ENCODE measurements at regions not wholly inside any gene's neighbourhood (a gene's known extent, or its start where the extent isn't known, plus 50 kb on each side); places are given as distances from the start of the nearest gene placed in this dataset.
A peak's percentile ranks its signal among the peaks of the same experiment; 100 is the strongest.

- no peaks in the 10 kb centered on the region for H3K4me1 ChIP-seq (replicated peaks in 1 of 2)
- intact Hi-C loops (cut with DNase I): no loop called here
- H3K27me3 ChIP-seq: peaks cover 4% of the 10 kb centered on the region
- 15 to 20% (median 18%) methylated on average over 8 to 9 of the region's 9 CpGs for WGBS, 4 donors
- H3K27ac ChIP-seq: no peak overlapping the region
- H3K4me3 ChIP-seq: no peak overlapping the region
- DNase-seq: peak in 5 of 7 donors; percentile 4 to 23 (median 18)
- no peaks in the 10 kb centered on the region for H3K36me3 ChIP-seq (replicated peaks in 1 of 2)
- H3K9me3 ChIP-seq (replicated peaks in 1 of 3): no peaks in the 10 kb centered on the region
- TF ChIP-seq CTCF (IDR thresholded peaks at IDR 0.05) (no peak), POLR2A (IDR thresholded peaks at IDR 0.05) (no peak)
Observed at GRCh38 chr21:35428489-35428888, 379.4 kb upstream of the RUNX1 start.

- H3K9me3 ChIP-seq (replicated peaks in 1 of 3): no peaks in the 10 kb centered on the region
- H3K27ac ChIP-seq: no peak overlapping the region
- intact Hi-C loops (cut with DNase I): no loop called here
- TF ChIP-seq CTCF (IDR thresholded peaks at IDR 0.05): no peak
- TF ChIP-seq POLR2A (IDR thresholded peaks at IDR 0.05): no peak
- no peak overlapping the region for H3K4me3 ChIP-seq
- no peaks in the 10 kb centered on the region for H3K4me1 ChIP-seq (replicated peaks in 1 of 2)
- no peaks in the 10 kb centered on the region for H3K36me3 ChIP-seq (replicated peaks in 1 of 2)
- no peak for DNase-seq
- peaks cover 4% of the 10 kb centered on the region for H3K27me3 ChIP-seq
Observed at GRCh38 chr21:35428001-35428320, 378.9 kb upstream of the RUNX1 start.

GRCh38 chr21:35427320-35428000, 378.4 kb upstream of the RUNX1 start:
- DNase-seq: peak in 1 of 7 donors; percentile 22
- no peak overlapping the region for H3K27ac ChIP-seq
- no peak for TF ChIP-seq POLR2A (IDR thresholded peaks at IDR 0.05)
- TF ChIP-seq CTCF (IDR thresholded peaks at IDR 0.05): no peak

GRCh38 chr21:35426897-35427296, 377.8 kb upstream of the RUNX1 start:
- H3K4me1 ChIP-seq (replicated peaks in 1 of 2): no peaks in the 10 kb centered on the region
- H3K36me3 ChIP-seq (replicated peaks in 1 of 2): no peaks in the 10 kb centered on the region
- H3K4me3 ChIP-seq: no peak overlapping the region
- TF ChIP-seq CTCF (IDR thresholded peaks at IDR 0.05): no peak
- no peak for DNase-seq
- H3K27me3 ChIP-seq: peaks cover 4% of the 10 kb centered on the region
- no peaks in the 10 kb centered on the region for H3K9me3 ChIP-seq (replicated peaks in 1 of 3)
- intact Hi-C loops (cut with DNase I): no loop called here
- 71 to 74% (median 73%) methylated on average over 2 of the region's 2 CpGs for WGBS, 4 donors
- no peak overlapping the region for H3K27ac ChIP-seq

More at GRCh38 chr21:35427320-35428000, 378.4 kb upstream of the RUNX1 start:
- WGBS, 4 donors: 59 to 68% (median 64%) methylated on average over 9 of the region's 9 CpGs
- intact Hi-C loops (cut with DNase I): no loop called here
- H3K36me3 ChIP-seq (replicated peaks in 1 of 2): no peaks in the 10 kb centered on the region
- no peaks in the 10 kb centered on the region for H3K4me1 ChIP-seq (replicated peaks in 1 of 2)
- H3K27me3 ChIP-seq: peaks cover 4% of the 10 kb centered on the region
- no peak overlapping the region for H3K4me3 ChIP-seq
- H3K9me3 ChIP-seq (replicated peaks in 1 of 3): no peaks in the 10 kb centered on the region

Data from adrenal gland (tissue), 9 donors.